GM10266 (cell line): ENCODE measurements at regions not wholly inside any gene's neighbourhood (a gene's known extent, or its start where the extent isn't known, plus 50 kb on each side); places are given as distances from the start of the nearest gene placed in this dataset.

Experiments used
- DNase-seq: peaks from one replicate; pipeline ENCODE4 v3.0.0; 2012; ENCODE audit errors: extremely low spot score
- CTCF ChIP-seq: IDR thresholded peaks from 2 replicates; pipeline ENCODE4 v1.5.1; 2012; ENCODE audit warnings: mild to moderate bottlenecking, low read depth; ENCODE audit not compliant: control insufficient read depth, insufficient read depth; ENCODE audit errors: missing control alignments

GRCh38 chr11:123255909-123256308, 60.9 kb upstream of the CLMP start:
- DNase-seq, result no peak
- TF ChIP-seq CTCF, result no peak

GRCh38 chr11:123254357-123254756, 59.3 kb upstream of the CLMP start:
- DNase-seq, result no peak
- TF ChIP-seq CTCF, result no peak

GRCh38 chr11:123253911-123254310, 58.9 kb upstream of the CLMP start:
- no peak for TF ChIP-seq CTCF
- no peak for DNase-seq

- no peak for DNase-seq
- TF ChIP-seq CTCF, result no peak
Measured at GRCh38 chr11:123253223-123253622, 58.2 kb upstream of the CLMP start.

- TF ChIP-seq CTCF, result no peak
- no peak for DNase-seq
Measured at GRCh38 chr11:123251657-123252344, 56.8 kb upstream of the CLMP start.

- no peak for TF ChIP-seq CTCF
- no peak for DNase-seq
Measured at GRCh38 chr11:123250892-123251656, 56.0 kb upstream of the CLMP start.

GRCh38 chr11:123249354-123249753, 54.3 kb upstream of the CLMP start:
- DNase-seq, result no peak
- no peak for TF ChIP-seq CTCF
